ENCODE measurements at regions not wholly inside any gene's neighbourhood (a gene's known extent, or its start where the extent isn't known, plus 50 kb on each side); places are given as distances from the start of the nearest gene placed in this dataset.

GRCh38 chr6:28589234-28589956 lies 63.7 kb downstream of the GPX5 start:
- TF ChIP-seq TAF1 (IDR thresholded peaks at IDR 0.05; ENCODE audit: borderline replicate concordance, insufficient read depth, low read length) (0 out of 2 replicates have a peak, but pooled peaks have one; percentile 26), POLR2AphosphoS5 (IDR thresholded peaks at IDR 0.05; ENCODE audit: low read depth, low read length) (no peak), REST (IDR thresholded peaks at IDR 0.05; ENCODE audit: insufficient read depth in 1 of 2, low read depth in 2 of 2, low read length in 2 of 2) (peak in 1 of 2 experiments; percentile 54; a peak in 1 of 4 replicates), SIN3A (IDR thresholded peaks at IDR 0.05; ENCODE audit: borderline replicate concordance, insufficient read depth, low read length) (0 out of 2 replicates have a peak, but pooled peaks have one; percentile 42)

- TF ChIP-seq SIN3A (IDR thresholded peaks at IDR 0.05; ENCODE audit: borderline replicate concordance, insufficient read depth, low read length) (no peak), FOXP2 (optimal IDR thresholded peaks at IDR 0.05; ENCODE audit: borderline replicate concordance, extremely low read depth, extremely low read length, insufficient read depth) (no peak), TAF1 (IDR thresholded peaks at IDR 0.05; ENCODE audit: borderline replicate concordance, insufficient read depth, low read length) (no peak), POLR2AphosphoS5 (IDR thresholded peaks at IDR 0.05; ENCODE audit: low read depth, low read length) (no peak), REST (IDR thresholded peaks at IDR 0.05; ENCODE audit: insufficient read depth in 1 of 2, low read depth in 2 of 2, low read length in 2 of 2) (no peak)
These were observed 64.3 kb downstream of the GPX5 start for GRCh38 chr6:28589957-28590349.

GRCh38 chr6:28597217-28597835 lies 71.6 kb downstream of the GPX5 start:
- TF ChIP-seq TAF1 (IDR thresholded peaks at IDR 0.05; ENCODE audit: borderline replicate concordance, insufficient read depth, low read length) (no peak), POLR2AphosphoS5 (IDR thresholded peaks at IDR 0.05; ENCODE audit: low read depth, low read length) (no peak), SIN3A (IDR thresholded peaks at IDR 0.05; ENCODE audit: borderline replicate concordance, insufficient read depth, low read length) (no peak), FOXP2 (optimal IDR thresholded peaks at IDR 0.05; ENCODE audit: borderline replicate concordance, extremely low read depth, extremely low read length, insufficient read depth) (no peak), REST (IDR thresholded peaks at IDR 0.05; ENCODE audit: insufficient read depth in 1 of 2, low read depth in 2 of 2, low read length in 2 of 2) (no peak)

- no peak for TF ChIP-seq TAF1 (IDR thresholded peaks at IDR 0.05; ENCODE audit: borderline replicate concordance, insufficient read depth, low read length)
These were observed 72.4 kb downstream of the GPX5 start for GRCh38 chr6:28597924-28598722.

- no peak for TF ChIP-seq TAF1 (IDR thresholded peaks at IDR 0.05; ENCODE audit: borderline replicate concordance, insufficient read depth, low read length)
These were observed 73.3 kb downstream of the GPX5 start for GRCh38 chr6:28598757-28599686.
